ENCODE measurements at regions not wholly inside any gene's neighbourhood (a gene's known extent, or its start where the extent isn't known, plus 50 kb on each side); places are given as distances from the start of the nearest gene placed in this dataset.

DNA sequence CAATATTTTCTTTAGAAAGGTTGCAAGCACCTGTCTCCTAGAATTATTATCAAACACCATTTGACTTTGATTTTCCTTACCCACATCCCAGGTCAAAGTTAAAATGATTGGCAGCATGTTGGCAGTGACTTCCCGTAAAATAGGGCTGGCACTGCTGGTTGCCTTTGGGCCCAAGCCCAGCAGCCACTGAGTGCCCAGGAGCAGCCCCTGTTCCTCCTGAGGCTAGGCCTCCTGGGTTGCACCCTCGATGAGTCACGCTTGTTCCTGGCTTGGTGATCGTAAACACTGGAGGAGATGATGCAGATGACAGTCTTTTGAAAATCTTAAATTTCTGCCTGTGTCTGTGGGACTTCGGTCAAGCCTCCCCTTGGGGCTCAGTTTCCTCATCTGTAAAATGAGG lies 290.0 kb downstream of the TLE3 start:
- Histone ChIP-seq H3K4me2 (ENCODE audit: low read depth, low read length, poor library complexity, severe bottlenecking) (no peak overlapping the region), H4K20me1 (ENCODE audit: insufficient read depth, low read depth, low read length) (no peaks in the 10 kb centered on the region), H3K4me1 (ENCODE audit: low read length) (peaks cover 14% of the 10 kb centered on the region), H3K9me3 (ENCODE audit: low read length) (no peaks in the 10 kb centered on the region), H3K27ac (ENCODE audit: low read length) (no peak overlapping the region), H3K79me2 (ENCODE audit: low read length) (no peaks in the 10 kb centered on the region), H3K27me3 (ENCODE audit: low read length) (no peaks in the 10 kb centered on the region), H3K4me3 (ENCODE audit: low read length) (no peak overlapping the region), H2AFZ (ENCODE audit: low read length) (no peak overlapping the region), H3K36me3 (ENCODE audit: insufficient read depth, low read length) (no peaks in the 10 kb centered on the region), H3K9me2 (replicated peaks; ENCODE audit: insufficient read depth, low read length) (no peaks in the 10 kb centered on the region), H3K9ac (ENCODE audit: low read length) (no peak overlapping the region)
- no peak for DNase-seq

DNA sequence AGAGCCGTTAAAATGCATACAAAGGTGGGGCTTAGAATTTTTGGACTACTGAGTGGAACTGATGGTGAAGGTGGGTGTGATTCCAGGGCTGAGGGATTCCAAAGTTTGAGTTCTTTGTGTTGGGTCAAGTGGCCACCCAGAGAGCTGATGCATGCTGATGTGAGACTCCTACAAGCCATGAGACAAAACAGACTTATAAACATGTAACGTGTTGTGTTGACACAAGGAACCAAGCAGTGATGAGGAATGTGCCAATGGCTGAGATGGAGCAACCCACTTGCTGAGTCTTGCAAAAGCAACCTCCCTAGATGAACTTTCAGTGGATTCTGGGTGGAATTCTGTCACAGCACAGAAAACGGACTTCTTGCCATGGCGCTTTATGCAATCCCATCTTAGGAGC lies 289.0 kb downstream of the TLE3 start:
- no peak overlapping the region for H3K4me2 ChIP-seq (ENCODE audit: low read depth, low read length, poor library complexity, severe bottlenecking)
- H3K27ac ChIP-seq (ENCODE audit: low read length) = no peak overlapping the region
- H3K36me3 ChIP-seq (ENCODE audit: insufficient read depth, low read length) = no peaks in the 10 kb centered on the region
- H3K9ac ChIP-seq (ENCODE audit: low read length) = no peak overlapping the region
- H3K27me3 ChIP-seq (ENCODE audit: low read length) = no peaks in the 10 kb centered on the region
- no peaks in the 10 kb centered on the region for H3K9me2 ChIP-seq (replicated peaks; ENCODE audit: insufficient read depth, low read length)
- DNase-seq = no peak
- no peak overlapping the region for H3K4me3 ChIP-seq (ENCODE audit: low read length)
- no peaks in the 10 kb centered on the region for H4K20me1 ChIP-seq (ENCODE audit: insufficient read depth, low read depth, low read length)
- no peaks in the 10 kb centered on the region for H3K9me3 ChIP-seq (ENCODE audit: low read length)
- no peak overlapping the region for H2AFZ ChIP-seq (ENCODE audit: low read length)
- no peaks in the 10 kb centered on the region for H3K79me2 ChIP-seq (ENCODE audit: low read length)
- peaks cover 11% of the 10 kb centered on the region for H3K4me1 ChIP-seq (ENCODE audit: low read length)

DNA sequence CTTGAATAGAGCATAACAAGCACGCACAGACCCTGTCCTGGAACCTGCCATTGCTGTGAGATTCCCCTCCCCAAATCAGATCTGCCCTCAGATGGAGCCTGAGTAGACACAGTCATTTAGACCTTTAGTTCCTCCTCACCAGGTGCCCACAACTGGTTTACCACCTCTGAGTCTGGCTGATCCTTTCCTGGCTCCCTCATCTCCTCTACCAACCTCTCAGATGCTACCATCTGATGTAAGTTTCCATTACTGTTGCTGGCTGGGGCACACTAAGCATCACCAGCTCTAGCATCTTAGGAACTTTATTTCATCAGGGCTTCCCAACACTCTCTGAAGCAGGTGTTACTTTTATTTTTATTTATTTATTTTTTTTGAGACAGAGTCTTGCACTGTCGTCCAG lies 288.3 kb downstream of the TLE3 start:
- no peaks in the 10 kb centered on the region for H3K9me3 ChIP-seq (ENCODE audit: low read length)
- DNase-seq = no peak
- no peak overlapping the region for H3K9ac ChIP-seq (ENCODE audit: low read length)
- H3K9me2 ChIP-seq (replicated peaks; ENCODE audit: insufficient read depth, low read length) = no peaks in the 10 kb centered on the region
- no peak overlapping the region for H3K4me3 ChIP-seq (ENCODE audit: low read length)
- H3K4me2 ChIP-seq (ENCODE audit: low read depth, low read length, poor library complexity, severe bottlenecking) = no peak overlapping the region
- no peak overlapping the region for H2AFZ ChIP-seq (ENCODE audit: low read length)
- H3K79me2 ChIP-seq (ENCODE audit: low read length) = no peaks in the 10 kb centered on the region
- no peaks in the 10 kb centered on the region for H3K36me3 ChIP-seq (ENCODE audit: insufficient read depth, low read length)
- H3K27me3 ChIP-seq (ENCODE audit: low read length) = no peaks in the 10 kb centered on the region
- H3K27ac ChIP-seq (ENCODE audit: low read length) = no peak overlapping the region
- no peaks in the 10 kb centered on the region for H4K20me1 ChIP-seq (ENCODE audit: insufficient read depth, low read depth, low read length)
- peaks cover 11% of the 10 kb centered on the region for H3K4me1 ChIP-seq (ENCODE audit: low read length)

DNA sequence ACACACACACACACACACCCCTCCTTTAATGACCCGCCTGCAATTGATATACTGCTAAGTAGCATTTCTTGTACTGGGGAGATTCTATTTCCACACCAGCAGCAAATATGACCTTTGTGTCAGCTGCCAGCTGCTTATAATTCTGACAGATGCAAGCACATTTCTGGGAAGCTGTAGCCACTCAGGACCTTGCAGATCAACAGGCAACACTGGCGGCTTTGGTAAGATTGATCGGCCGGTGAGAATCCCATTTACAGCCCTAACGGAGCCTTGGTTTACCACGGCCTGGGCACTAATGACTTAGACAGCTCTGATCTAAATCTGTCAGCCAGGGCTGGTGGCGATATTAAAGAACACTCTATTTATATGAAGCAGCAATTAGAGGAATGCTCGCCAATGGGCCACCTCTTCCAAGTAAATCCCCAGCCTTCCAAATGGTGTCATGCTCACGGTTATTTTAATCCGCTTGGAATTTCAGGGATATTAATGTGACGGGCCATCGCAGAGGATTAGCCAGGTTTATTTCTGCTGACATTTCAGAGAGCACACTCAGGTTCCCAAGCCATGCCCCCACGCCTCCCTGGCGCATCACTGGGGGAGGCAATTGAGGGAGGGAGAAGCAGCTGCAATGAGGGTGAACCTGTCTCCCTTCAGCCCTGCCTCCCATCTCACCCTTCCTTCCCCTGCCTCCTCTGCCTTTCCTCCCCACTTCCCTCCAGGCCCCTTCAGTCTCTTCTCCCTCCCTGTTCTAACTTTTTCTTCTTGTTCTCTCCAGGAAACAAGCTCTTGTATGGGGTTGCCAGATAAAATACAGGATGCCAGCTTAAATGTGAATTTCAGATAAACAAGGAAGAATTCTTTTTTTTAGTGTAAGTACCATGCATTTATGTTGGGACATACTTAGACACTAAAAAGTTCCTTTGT lies 287.0 kb downstream of the TLE3 start:
- Histone ChIP-seq H3K9me3 (ENCODE audit: low read length) (no peaks in the 10 kb centered on the region), H3K4me2 (ENCODE audit: low read depth, low read length, poor library complexity, severe bottlenecking) (no peak overlapping the region), H2AFZ (ENCODE audit: low read length) (no peak overlapping the region), H3K4me1 (ENCODE audit: low read length) (peaks cover 11% of the 10 kb centered on the region), H3K79me2 (ENCODE audit: low read length) (no peaks in the 10 kb centered on the region), H3K4me3 (ENCODE audit: low read length) (no peak overlapping the region), H3K27me3 (ENCODE audit: low read length) (no peaks in the 10 kb centered on the region), H3K36me3 (ENCODE audit: insufficient read depth, low read length) (no peaks in the 10 kb centered on the region), H3K9me2 (replicated peaks; ENCODE audit: insufficient read depth, low read length) (no peaks in the 10 kb centered on the region), H3K9ac (ENCODE audit: low read length) (no peak overlapping the region), H3K27ac (ENCODE audit: low read length) (no peak overlapping the region), H4K20me1 (ENCODE audit: insufficient read depth, low read depth, low read length) (no peaks in the 10 kb centered on the region)
- no peak for DNase-seq

DNA sequence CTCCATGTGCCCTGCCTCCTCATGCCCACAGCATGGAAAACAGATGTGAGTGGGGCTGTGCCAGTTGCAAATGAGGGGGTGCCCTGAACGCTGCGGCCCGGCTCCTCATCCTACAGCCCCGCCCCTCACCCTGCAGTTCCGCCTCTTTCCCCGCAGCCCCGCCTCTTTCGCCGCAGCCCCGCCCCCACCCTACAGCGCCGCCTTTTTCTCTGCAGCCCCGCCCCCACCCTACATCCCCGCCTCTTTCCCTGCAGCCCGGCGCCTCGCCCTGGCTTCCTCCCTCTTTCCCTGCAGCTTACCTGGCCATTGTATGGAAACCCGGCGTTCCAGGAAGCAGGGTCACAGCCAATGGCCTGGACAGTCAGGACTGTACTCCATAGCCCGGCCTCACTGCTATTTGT lies 284.9 kb downstream of the TLE3 start:
- Histone ChIP-seq H3K4me3 (ENCODE audit: low read length) (no peak overlapping the region), H3K4me1 (ENCODE audit: low read length) (peaks cover 11% of the 10 kb centered on the region), H3K9me3 (ENCODE audit: low read length) (no peaks in the 10 kb centered on the region), H4K20me1 (ENCODE audit: insufficient read depth, low read depth, low read length) (no peaks in the 10 kb centered on the region), H3K9ac (ENCODE audit: low read length) (no peak overlapping the region), H3K36me3 (ENCODE audit: insufficient read depth, low read length) (no peaks in the 10 kb centered on the region), H3K9me2 (replicated peaks; ENCODE audit: insufficient read depth, low read length) (no peaks in the 10 kb centered on the region), H3K27ac (ENCODE audit: low read length) (no peak overlapping the region), H3K4me2 (ENCODE audit: low read depth, low read length, poor library complexity, severe bottlenecking) (no peak overlapping the region), H2AFZ (ENCODE audit: low read length) (no peak overlapping the region), H3K79me2 (ENCODE audit: low read length) (no peaks in the 10 kb centered on the region), H3K27me3 (ENCODE audit: low read length) (no peaks in the 10 kb centered on the region)
- no peak for DNase-seq

DNA sequence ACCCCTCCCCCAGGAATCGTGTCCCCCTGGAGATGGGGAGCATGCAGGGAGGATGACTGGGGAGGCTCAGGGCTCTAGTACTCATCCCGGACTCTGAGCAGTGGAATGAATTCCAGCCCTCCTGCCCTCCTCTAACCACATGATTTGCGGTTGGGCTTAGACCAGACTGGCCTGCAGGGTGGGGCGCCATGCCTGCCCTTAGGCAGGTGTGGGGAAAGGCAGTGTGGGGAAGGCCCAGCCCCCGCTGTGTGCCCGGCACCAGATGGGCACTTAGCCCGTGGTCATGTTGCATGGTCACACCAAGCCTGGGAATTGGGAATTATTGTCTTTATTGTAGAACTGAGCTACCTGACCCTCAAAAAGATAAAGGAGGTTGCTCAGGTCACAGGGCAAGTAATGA lies 283.8 kb downstream of the TLE3 start:
- no peak for DNase-seq
- peaks cover 11% of the 10 kb centered on the region for H3K4me1 ChIP-seq (ENCODE audit: low read length)
- H3K27me3 ChIP-seq (ENCODE audit: low read length) = no peaks in the 10 kb centered on the region
- no peak overlapping the region for H3K4me3 ChIP-seq (ENCODE audit: low read length)
- no peak overlapping the region for H3K9ac ChIP-seq (ENCODE audit: low read length)
- H4K20me1 ChIP-seq (ENCODE audit: insufficient read depth, low read depth, low read length) = no peaks in the 10 kb centered on the region
- no peaks in the 10 kb centered on the region for H3K36me3 ChIP-seq (ENCODE audit: insufficient read depth, low read length)
- H3K4me2 ChIP-seq (ENCODE audit: low read depth, low read length, poor library complexity, severe bottlenecking) = no peak overlapping the region
- H3K9me3 ChIP-seq (ENCODE audit: low read length) = no peaks in the 10 kb centered on the region
- no peak overlapping the region for H3K27ac ChIP-seq (ENCODE audit: low read length)
- H3K9me2 ChIP-seq (replicated peaks; ENCODE audit: insufficient read depth, low read length) = no peaks in the 10 kb centered on the region
- no peaks in the 10 kb centered on the region for H3K79me2 ChIP-seq (ENCODE audit: low read length)
- H2AFZ ChIP-seq (ENCODE audit: low read length) = no peak overlapping the region

DNA sequence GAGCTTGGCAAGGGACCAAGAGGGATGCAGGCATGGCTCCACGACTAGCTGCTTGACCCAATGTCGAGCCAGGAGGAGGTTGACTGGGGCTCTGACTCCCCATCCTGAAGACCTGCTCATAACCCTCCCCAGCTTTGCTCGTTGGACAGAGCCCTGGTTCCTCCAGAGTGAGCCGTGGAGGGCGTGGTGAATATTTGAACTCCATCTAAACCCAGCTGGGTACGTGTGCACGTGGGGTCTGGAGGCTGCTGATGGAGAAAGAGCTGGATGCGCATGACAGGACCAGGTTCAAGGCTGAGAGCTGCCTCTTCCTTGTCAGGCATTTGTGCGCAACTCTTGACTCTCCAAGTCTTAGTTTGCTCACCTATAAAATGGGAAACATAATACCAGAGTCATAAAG lies 282.8 kb downstream of the TLE3 start:
- Histone ChIP-seq H3K9me2 (replicated peaks; ENCODE audit: insufficient read depth, low read length) (no peaks in the 10 kb centered on the region), H3K27me3 (ENCODE audit: low read length) (no peaks in the 10 kb centered on the region), H3K9ac (ENCODE audit: low read length) (no peak overlapping the region), H2AFZ (ENCODE audit: low read length) (no peak overlapping the region), H3K36me3 (ENCODE audit: insufficient read depth, low read length) (no peaks in the 10 kb centered on the region), H4K20me1 (ENCODE audit: insufficient read depth, low read depth, low read length) (no peaks in the 10 kb centered on the region), H3K4me2 (ENCODE audit: low read depth, low read length, poor library complexity, severe bottlenecking) (no peak overlapping the region), H3K4me1 (ENCODE audit: low read length) (peaks cover 11% of the 10 kb centered on the region), H3K9me3 (ENCODE audit: low read length) (no peaks in the 10 kb centered on the region), H3K27ac (ENCODE audit: low read length) (no peak overlapping the region), H3K4me3 (ENCODE audit: low read length) (no peak overlapping the region), H3K79me2 (ENCODE audit: low read length) (no peaks in the 10 kb centered on the region)
- no peak for DNase-seq

DNA sequence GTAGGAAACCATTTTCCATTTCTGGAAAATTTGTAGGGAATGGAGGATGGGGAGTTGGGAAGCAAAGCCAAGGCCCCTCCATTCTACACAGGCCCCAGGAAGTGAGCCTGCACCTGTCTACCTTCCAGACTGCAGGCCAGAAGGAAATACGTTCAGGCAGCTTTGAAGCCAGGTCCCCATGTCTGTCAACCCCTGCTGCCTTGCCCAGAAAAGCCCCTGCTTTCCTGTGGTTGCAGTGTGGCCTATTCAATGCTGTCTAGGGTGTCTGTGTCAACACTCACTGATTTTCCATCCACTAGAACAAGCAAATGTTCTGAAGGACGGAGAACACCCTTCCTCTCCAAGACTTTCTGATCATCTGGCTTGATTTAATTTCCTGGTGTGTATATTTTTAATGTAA lies 281.9 kb downstream of the TLE3 start:
- no peaks in the 10 kb centered on the region for H3K27me3 ChIP-seq (ENCODE audit: low read length)
- H3K27ac ChIP-seq (ENCODE audit: low read length) = no peak overlapping the region
- no peaks in the 10 kb centered on the region for H3K9me3 ChIP-seq (ENCODE audit: low read length)
- H3K9ac ChIP-seq (ENCODE audit: low read length) = no peak overlapping the region
- H4K20me1 ChIP-seq (ENCODE audit: insufficient read depth, low read depth, low read length) = no peaks in the 10 kb centered on the region
- peaks cover 11% of the 10 kb centered on the region for H3K4me1 ChIP-seq (ENCODE audit: low read length)
- H3K9me2 ChIP-seq (replicated peaks; ENCODE audit: insufficient read depth, low read length) = no peaks in the 10 kb centered on the region
- no peak overlapping the region for H3K4me2 ChIP-seq (ENCODE audit: low read depth, low read length, poor library complexity, severe bottlenecking)
- no peaks in the 10 kb centered on the region for H3K79me2 ChIP-seq (ENCODE audit: low read length)
- H2AFZ ChIP-seq (ENCODE audit: low read length) = no peak overlapping the region
- no peak for DNase-seq
- no peak overlapping the region for H3K4me3 ChIP-seq (ENCODE audit: low read length)
- H3K36me3 ChIP-seq (ENCODE audit: insufficient read depth, low read length) = no peaks in the 10 kb centered on the region

All from Karpas-422 (cell line).